Heart left ventricle (tissue), 13 donors: ENCODE measurements at regions not wholly inside any gene's neighbourhood (a gene's known extent, or its start where the extent isn't known, plus 50 kb on each side); places are given as distances from the start of the nearest gene placed in this dataset.

Source experiments
- CTCF ChIP-seq, 12 donors: fragments of 200-600 bp; sonication (generic) in 4 of 12; IDR thresholded peaks; one replicate each; pipeline versions ENCODE4 v1.5.0 to v1.8.0; 2018 to 2022; ENCODE audit warnings: antibody characterized with exemption in 12 of 12, mild to moderate bottlenecking in 5 of 12
- POLR2A ChIP-seq, 2 donors: fragments of 450-650 bp; IDR thresholded peaks; one replicate each; pipeline ENCODE4 v1.6.1; 2017; ENCODE audit warnings: antibody characterized with exemption in 2 of 2, mild to moderate bottlenecking in 2 of 2, moderate library complexity in 2 of 2
- donor health status: ischemic (EF 13 %, LVEDD 7.1; RV severe dilation, severe dysfunction).
- donor health status: DM: no; HTN: yes; CAD: no.
- donor health status: DM: no; HTN: no; CAD: no.
- donor health status: ischemic (EF 25% LVEDD 6.9; RV normal size, moderate dysfunction).
- donor health status: ischemic (EF 25% LVEDD 5.7; RV mildly dilated, moderate dysfunction).
- donor health status: ischemic (EF 35%, LVEDD 5.7; RV mildly dilated, moderate dysfunction).
- donor health status: nonischemic (EF 11% LVEDD 7.7; RV severe dilation, severe dysfunction).
- donor health status: DM: yes; HTN: yes; CAD: no.
- donor health status: PGD.
- donor health status: ischemic (EF 29% LVEDD 5.4; RV normal size, mild dysfunction).
- donor health status: nonischemic (EF 23%, LVEDD 6.1; RV moderate dilation, normal function).

- no peak for TF ChIP-seq CTCF (IDR thresholded peaks at IDR 0.05)
- TF ChIP-seq POLR2A (IDR thresholded peaks at IDR 0.05): no peak
Measured at GRCh38 chr1:238364214-238364892, 473.6 kb upstream of the ZP4 start.
